Stimulated activated CD8-positive, alpha-beta memory T cell treated with anti-CD3 and anti-CD28 coated beads, Interleukin-4, amount 100 ng/mL, for 1 hour (primary cell): ENCODE measurements at regions not wholly inside any gene's neighbourhood (a gene's known extent, or its start where the extent isn't known, plus 50 kb on each side); places are given as distances from the start of the nearest gene placed in this dataset.
"Not testable (repeated sequence)": the region's sequence is repeated elsewhere in the genome, so short reads cannot be mapped to it uniquely, and the experiment has no call there.

Experiments
- DNase-seq, 2 donors: peaks; one replicate each; pipeline ENCODE4 v3.0.0-alpha.2; 2020; ENCODE audit warnings: low read depth in 2 of 2, low spot score in 1 of 2

DNA sequence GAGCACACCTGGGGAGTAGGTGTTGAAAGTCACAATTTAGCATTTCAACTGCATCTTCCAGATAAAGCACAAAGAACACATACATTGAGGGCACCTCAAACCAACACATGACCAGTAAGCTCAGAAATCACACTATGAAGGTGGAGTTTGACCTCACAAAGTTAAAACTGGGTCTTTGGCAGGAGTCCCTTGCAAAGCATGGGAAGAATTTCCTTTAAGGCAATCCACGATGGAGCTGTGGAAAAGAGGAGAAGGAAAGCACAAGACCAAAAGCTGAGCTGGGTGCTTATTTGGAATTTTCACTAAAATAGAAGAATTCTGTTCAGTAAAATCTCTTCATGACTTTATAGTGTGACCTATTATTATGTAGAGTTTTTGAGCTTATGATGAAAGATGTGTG is 212.9 kb upstream of the APCDD1 start:
- no peak for DNase-seq

DNA sequence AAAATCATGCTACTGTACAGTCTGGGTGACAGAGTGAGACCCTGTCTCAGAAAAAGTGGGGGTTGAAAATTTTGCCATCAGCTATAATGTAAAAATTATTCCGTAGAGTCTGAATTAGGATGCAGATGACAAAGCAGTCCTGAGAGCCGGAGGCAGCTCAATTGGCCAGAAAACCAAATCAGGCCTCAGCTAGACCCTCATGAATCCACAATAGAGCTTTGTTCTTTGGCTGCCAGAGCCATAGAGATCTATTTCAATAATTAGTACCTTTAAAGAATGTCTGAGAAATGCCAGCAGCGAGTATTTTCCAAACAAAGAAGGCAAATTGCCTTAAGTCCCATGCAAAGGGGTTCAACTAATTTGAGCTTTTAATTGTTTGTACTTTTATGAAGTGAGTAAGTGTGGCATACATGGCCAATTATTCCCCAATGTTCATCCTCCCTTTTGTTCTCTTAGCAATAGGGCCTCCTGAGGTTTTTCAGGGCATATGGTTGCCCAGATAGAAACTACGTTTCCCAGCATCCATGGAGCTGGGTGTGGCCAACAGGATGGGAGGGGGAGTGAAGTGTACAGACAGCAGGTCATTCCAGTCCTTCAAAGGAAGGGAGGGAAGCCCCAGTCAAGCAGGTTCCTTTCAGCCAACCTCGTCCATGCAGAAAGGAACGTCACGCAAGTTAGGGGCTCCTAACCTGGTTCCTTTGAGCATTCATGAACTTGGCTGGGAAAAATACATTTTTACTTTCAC is 211.3 kb upstream of the APCDD1 start:
- no peak for DNase-seq

DNA sequence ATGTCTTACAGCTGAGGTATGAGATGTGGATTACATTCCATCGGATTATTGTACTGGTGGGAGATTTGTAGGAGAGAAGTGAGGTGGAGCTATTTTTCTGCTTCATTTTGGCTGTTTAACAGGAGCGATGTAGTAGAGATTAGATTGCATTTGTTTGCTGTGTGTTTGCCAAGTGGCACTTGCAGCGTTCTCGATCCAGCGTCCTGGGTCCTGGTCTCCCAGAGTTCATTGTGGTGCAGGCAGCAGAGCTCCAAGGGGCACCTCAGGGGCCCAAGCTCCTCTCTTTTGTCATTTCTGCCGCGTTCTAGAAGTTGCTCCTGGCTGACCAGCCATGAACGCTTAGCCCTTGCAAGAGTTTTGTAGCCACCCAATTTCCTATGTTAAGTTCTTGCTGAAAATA is 210.1 kb upstream of the APCDD1 start:
- DNase-seq: no peak

DNA sequence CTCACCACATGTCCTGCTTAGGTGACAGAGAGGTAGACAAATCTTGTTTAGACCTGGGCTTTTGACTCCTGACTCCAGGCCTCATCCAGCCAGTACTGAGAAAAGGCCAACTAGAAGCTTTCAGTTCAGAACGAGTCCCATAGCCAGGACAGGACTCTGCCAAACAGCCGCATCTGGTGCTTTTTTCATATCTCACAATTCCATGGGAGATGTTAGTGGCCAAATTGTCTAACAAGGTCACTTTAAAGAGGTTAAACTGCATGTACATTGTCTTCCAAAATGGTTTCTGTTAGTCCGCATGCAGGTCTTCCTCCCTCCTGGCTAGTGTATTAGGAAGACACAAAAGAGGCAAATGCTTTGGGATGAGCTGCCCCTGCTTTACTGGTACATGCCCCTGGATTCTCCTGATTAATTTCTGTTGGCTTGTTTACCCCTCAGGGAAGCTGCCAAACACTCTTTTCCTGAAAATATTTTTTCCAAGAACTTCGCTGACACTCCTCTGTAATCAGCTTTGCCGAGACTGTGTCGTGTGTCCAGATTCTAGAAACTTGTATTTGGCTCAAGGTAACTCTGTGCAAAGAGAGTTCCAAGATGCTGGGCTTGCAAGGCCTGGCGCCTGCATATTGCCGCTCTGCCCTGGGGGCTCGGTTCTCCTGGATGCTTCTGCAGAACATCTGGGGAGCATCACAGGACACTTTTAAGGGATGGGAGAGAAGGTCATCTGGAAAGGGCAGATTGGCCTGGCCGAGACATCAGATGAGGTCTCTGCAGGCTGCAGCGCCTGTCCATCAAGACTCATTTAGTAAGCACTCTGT is 209.2 kb upstream of the APCDD1 start:
- DNase-seq: no peak

DNA sequence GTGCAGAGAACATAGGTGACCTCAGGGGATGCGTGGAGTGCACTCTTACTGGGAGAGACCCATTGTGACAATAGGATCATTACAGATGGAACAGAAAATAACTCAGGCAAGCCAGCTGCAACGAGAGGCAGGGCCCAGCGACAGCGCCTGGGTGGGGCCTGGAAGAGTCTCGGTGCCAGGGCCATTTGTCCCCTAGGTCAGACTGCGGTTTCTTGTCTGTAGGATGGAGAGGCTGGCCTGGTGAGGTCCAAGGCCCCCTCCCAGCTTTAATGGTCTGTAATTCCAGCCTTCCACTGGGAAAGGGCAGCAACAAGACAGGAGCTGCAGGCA is 208.6 kb upstream of the APCDD1 start:
- DNase-seq: no peak

DNA sequence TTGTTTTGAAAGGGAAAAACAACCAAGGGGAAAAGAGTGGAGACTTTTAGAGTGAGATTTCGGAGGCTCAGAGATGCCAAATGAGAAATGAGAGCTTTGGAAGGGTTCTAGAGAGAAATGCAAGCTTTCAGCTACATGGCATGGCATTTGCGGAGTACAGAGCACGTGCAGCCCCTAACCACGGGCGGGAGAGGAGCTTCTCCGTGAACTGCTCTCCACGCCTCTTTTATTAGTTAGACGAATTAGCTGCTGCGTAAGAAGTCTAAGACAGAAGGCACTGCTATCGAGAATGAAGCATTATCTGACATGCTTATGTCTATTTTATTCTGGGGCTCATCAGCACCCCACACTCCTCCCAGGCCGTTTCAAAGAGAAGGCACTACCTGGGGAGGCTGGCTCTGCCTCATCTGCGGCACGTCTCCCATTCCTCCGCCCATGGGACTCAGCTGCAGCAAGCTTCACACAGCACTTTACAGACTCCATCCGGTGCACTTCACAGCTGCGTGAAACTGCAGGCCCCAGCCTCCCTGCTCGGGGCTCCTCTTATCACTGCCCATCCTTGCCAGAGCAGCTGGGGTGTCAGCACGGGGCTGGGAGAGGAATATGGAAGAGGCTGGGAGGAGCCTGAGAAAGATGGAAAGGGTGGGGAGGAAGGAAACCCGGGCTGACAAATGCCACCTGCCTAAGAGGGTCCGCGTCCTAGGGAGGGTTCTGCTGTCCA is 207.3 kb upstream of the APCDD1 start:
- no peak for DNase-seq

DNA sequence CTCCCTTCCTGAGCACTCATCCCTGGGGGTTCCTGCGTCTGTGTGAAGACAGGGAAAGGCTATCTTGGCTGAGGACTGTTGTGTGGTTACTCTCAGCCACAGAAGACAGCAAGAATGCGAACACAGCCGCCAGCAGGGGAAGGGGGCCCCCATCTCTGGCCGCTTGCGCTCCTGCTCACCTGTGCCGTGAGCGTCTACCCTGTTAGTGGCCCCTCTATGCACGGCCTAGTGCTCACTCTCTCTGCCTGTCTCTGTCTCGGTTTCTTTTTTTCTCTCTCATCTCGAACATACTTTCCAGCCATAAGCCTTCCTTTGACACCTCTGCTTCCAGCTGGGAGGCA is 206.7 kb upstream of the APCDD1 start:
- DNase-seq: no peak

DNA sequence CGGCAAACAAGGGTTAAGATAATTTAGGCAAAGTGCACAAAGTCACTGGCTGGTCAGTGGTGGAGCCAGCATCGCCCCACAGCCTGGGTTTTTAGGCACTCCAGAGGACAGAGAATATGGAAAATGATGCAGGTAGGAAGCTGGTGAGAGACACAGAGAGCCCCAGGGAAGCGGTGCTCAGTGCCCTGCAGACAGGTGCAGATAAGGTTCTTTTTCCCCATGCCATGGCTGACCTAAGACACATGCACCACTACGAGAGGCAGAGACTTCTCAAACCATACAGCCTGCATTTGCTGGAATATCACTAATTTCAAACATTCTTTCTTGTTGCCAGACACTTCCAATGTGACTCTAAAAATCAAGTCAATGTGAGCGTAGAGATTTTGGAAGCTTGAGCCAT is 205.7 kb upstream of the APCDD1 start:
- no peak for DNase-seq

DNA sequence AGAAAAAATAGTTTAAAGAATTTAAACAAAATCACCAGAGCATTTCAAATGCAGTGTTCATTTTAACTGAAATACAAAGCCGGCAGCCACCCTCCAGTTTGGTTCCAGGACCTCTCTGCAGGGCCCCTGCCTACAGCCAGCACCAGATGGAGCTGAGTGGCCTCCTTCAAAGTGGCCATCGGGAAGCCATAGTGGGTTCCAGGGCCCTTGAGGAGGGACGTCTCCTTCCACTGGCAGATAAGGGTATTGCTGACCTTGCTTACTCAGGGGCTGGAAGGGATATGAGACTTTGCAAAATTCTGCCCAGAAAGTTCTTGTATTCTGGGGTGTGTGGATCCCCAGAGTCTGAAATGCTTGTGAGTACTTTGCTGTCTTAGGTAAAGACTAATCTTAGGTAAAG is 205.2 kb upstream of the APCDD1 start:
- DNase-seq: no peak

DNA sequence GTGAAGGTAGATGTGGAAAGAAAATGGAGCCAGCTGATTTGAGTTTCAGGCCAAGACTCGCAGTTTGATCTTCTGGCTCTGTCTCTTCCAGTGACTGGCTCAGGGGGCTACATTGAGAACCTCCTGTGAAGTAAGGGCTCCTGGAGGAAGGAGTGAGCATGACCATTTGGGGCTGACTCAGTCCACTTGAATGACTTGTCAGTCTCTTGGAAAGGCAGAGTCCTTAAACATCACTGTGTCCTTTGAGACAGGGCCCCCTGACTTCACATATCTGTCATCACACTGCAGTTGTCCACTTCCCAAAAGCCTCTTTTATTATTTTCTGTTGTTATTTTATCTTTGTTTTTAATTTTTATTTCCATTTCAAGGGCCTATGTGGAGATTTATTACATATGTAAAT is 204.6 kb upstream of the APCDD1 start:
- no peak for DNase-seq

DNA sequence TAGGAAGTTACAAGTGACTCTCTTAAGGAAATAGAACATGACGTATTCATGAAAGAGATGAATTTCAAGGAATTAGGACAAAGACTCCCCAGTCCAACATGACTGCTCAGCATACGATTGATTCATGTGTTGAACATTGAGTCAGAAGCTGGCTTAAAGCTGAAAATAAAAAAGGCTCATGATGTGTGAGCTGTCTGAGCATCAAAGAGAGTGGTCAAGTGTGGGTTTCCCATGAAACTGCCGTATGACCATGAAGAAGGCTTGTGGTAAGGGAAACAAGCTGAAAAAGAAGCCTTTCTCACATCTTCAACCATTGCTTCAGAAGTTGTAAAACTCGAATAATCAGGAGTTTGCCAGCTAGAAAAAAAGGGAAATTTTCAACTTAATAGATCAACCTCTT is 201.9 kb upstream of the APCDD1 start:
- no peak for DNase-seq

DNA sequence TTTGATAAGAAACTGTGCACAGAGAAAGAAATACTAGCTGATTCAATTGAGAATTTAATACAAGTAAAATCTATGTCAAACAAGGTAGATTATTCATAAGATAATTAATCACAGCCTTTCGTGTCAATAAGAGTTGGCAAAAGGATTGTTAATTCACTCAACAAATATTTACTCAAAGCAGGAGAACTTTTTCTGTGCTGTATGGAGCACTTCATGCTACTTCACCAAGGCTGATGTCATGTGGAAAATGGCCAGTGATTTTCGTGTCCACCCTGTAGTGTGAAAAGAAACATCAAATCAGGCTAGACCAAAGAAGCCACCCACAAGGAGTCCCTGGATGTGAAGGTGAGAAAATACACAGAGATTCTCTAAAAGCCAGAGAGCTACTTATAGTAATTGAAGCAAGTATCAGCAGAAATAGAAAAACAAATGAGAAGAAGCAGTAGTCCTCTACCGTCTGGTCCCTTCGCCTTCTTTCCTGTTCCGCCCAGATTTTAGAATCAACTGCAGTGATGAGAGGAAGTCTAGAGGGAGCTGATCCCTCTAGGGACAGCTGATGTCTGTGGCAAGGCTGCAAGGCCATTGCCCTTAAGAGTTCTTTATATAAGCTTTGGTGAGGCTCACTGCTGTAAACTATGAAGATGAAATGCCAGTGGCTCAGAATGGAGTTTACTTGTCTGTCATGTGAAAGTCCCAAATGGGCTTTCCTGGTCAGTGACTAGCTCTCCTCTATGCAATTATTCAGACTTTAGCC is 201.3 kb upstream of the APCDD1 start:
- DNase-seq: no peak

DNA sequence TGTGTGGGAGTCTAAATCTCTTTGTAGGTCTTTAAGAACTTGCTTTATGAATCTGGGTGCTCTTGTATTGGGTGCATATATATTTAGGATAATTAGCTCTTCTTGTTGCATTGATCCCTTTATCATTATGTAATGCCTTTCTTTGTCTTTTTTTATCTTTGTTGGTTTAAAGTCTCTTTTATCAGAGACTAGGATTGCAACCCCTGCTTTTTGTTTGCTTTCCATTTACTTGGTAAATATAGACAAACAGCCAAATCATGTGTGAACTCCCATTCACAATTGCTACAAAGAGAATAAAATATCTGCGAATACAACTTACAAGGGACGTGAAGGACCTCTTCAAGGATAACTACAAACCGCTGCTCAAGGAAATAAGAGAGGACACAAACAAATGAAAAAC is 198.2 kb upstream of the APCDD1 start:
- DNase-seq: not testable (repeated sequence)

DNA sequence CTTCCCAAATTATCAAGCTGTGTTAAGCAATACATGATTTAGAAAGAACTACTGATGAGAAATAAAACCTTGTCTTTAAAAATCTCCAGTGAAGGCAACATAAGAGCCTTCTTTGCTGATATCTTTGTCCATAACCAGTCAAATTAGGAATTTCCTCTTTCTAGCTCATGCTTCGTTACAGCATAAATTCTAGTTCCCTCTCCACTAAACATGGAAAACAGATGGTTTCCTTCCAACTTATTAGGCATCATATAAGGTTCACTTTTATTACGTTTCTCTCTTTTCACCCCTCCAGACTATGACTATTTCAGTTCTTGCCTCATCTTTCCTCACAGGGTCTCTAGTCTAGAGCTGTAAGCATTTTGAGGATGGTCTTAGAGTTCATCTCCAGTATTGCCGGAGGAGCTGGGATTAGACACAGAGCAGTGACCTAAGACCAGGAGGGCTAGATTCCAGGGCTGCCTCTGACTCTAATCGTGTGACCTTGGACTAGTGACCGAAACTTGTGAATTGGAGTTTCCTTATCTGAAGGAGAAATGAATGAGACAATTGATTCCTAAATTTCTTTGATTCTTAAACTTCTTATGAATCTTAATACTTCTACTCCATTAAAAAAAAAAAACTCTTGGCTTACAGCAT is 195.5 kb upstream of the APCDD1 start:
- DNase-seq: no peak

DNA sequence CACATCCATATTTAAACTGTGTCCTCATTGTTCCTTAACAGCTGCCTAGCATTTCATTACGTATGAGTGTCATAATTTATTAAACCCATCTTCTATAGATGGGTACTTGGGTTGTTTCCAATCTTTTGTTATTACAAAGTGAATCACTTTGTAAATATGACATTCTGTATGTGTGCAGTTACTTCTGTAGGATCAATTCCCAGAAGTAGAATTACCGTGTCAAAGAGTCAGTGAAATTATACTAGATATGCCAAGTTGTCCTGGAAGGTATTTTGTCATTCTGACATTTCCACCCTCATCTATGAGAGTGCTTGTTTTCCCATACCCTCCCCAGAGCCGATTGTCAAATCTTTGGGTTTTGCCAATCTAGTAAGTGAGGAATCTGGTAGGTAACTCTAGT is 194.5 kb upstream of the APCDD1 start:
- no peak for DNase-seq

DNA sequence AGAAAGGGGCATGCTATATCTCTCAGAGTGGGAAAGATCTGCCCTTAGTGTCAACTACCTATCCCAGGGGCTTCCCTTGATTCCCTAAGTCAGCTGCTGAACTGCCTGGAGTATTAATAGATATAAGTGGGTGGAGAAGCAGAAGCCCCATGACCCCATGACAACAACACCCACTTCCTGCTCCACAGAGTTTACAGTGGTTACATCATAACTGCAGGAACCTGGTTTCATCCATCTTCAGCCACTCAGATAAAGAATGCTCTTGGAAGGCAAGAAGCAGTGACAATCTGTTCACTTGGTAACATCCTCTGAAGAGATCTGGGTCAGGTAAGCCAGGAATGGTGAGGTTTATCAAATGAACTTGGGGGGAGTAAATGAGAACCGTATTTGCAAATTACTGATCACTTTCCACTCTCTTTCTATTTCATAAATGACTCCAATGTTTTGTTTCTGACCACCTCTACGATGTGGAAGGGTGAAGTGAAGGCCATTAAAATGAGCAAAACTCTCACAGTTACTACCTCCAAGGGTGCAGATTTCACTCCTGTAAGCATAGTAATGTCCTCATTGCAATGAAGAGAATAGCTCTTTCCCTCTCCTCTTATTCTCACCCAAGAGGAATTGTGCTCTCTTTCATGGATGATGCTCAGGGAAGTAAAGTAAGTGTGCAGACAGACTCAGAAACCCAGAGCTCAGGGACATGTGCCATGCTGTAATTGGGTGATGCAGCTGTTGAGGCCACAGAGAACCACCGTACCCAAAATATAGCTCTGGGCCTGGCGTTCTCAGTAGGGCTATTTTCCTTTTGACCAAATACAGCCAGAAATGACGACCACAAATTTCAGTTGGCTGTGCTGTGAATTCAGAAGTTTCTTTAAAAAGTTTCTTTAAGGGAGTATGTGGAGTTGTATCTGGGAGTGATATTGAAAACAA is 192.8 kb upstream of the APCDD1 start:
- DNase-seq: no peak

DNA sequence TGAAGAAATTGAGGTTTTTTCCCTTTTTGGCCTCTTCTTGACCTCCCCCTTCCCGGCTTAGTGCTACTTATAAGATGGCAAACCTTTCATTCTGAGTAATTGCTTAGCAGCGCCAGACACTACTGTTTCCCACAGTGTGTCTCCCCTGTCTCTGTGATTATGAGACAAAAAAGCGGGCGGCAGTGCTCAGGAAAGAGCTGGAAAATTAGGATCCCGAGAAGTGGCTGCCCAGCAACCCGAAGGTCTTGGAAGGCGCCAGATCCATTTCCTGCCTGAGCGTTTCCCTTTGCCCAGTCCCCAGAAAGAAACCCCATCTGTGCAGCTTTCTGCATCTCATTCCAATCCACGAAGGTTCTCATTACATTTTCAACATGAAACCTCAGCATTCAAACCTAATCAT is 191.9 kb upstream of the APCDD1 start:
- DNase-seq: no peak

DNA sequence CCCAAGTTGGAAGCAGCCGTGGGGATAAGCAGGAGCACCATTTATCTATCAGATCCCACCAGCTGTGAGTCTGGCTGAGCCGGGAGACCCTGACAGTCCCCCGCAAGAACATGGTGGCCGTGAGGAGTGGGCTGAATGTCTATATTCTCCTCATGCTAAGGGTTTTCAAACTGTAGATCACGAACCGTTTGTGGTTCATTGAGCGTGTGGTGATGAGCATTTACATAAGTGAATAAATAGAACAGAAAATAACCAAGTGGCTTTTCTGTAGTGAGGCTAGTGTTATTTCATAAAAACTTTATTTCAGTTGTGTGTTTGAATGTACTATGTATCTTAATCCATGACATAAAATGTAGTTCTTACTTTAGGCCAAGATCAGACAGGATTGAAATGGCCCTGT is 190.2 kb upstream of the APCDD1 start:
- no peak for DNase-seq

DNA sequence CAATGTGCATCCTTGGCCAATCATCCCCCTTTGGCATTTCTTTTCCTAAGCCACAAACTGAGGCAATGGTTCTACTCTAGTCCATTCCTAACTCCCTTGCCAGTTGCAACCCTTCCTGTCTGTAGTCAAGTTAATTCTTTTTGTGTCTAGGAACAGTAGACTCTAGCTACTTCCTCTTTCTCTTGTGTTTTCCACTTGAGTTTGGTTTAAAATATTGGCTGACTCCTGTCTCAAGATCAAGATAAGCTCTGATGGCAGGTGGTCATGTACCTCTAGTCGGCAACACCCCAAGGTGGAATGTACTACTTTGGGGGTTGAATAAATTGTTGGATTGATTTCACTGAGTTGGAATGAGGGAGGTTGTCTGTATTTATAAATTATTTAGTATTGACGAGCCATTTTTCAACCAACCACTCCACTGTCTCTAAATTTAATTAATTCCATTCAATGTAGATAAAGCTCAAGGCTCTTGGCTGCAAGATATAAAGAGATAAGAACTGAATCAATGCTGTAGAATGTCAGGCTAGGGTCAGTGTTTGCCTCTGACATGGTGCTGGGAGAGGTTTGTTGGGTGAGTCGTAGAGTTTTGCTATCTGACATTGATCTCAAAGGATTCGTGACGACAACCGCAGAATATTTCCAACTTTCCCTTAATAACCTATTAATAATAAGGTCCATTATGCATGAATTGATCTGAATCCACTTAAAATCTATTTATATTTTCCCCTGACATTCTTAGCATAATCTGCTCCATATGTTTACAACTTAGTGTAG is 188.7 kb upstream of the APCDD1 start:
- no peak for DNase-seq

DNA sequence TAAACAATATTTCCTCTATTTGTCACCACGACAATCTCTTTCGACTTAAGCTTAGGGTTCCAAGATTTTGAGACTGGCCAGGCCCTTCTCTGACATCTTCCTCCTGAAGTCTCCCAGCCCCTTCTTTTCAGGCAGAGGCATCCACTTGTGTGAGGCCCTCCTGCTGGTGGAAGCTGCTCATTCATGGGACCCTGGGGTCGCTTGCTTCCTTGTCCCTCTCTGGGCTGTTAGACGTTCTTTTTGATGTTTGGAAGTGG is 188.2 kb upstream of the APCDD1 start:
- no peak for DNase-seq
